CD4-positive, alpha-beta T cell (primary cell): ENCODE measurements at regions not wholly inside any gene's neighbourhood (a gene's known extent, or its start where the extent isn't known, plus 50 kb on each side); places are given as distances from the start of the nearest gene placed in this dataset.

Experiments
- ATAC-seq: fragments of 200-7000 bp; cut with Tn5 transposase; one replicate; pipeline ENCODE4 v1.10.0; 2022; ENCODE audit warnings: mild to moderate bottlenecking; ENCODE audit not compliant: poor library complexity
- CTCF ChIA-PET: fragments of 350-600 bp; sonication (Branson Sonifier 250); formaldehyde crosslinking; loops from one replicate; lab custom pipeline; 2021; ENCODE audit warnings: antibody characterized with exemption, inconsistent platforms; lab: Charles Lee
- POLR2A ChIA-PET: fragments of 350-600 bp; sonication (Branson Sonifier 250); formaldehyde crosslinking; loops from one replicate; lab custom pipeline; 2021; ENCODE audit warnings: antibody characterized with exemption, inconsistent platforms; lab: Charles Lee
- DNase-seq, 14 experiments: peaks; one replicate each; pipeline ENCODE4 v3.0.0-alpha.2; 2013 to 2020; ENCODE audit warnings: mixed read lengths in 2 of 14
- H3K27ac ChIP-seq, 2 donors: one replicate each; pipeline versions ENCODE4 v1.5.1 to v1.7.0; 2013; ENCODE audit warnings: low read length in 2 of 2, low read depth in 1 of 2, mild to moderate bottlenecking in 1 of 2
- H3K27me3 ChIP-seq, 2 experiments: 1 replicate in 1 of 2; 2 replicates in 1 of 2; pipeline versions ENCODE4 v1.6.1 to v1.7.0; 2013; ENCODE audit warnings: low read length in 2 of 2, control low read depth in 1 of 2, mild to moderate bottlenecking in 1 of 2, moderate library complexity in 1 of 2; ENCODE audit not compliant: insufficient read depth in 2 of 2, control insufficient read depth in 1 of 2
- H3K36me3 ChIP-seq: one replicate; pipeline ENCODE4 v1.6.1; 2013; ENCODE audit warnings: low read length, control low read depth; ENCODE audit not compliant: insufficient read depth
- H3K4me1 ChIP-seq: one replicate; pipeline ENCODE4 v1.6.1; 2013; ENCODE audit warnings: low read length, control low read depth; ENCODE audit not compliant: insufficient read depth
- H3K4me3 ChIP-seq: one replicate; pipeline ENCODE4 v1.5.1; 2013; ENCODE audit warnings: mild to moderate bottlenecking, low read length, moderate library complexity
- H3K9me3 ChIP-seq, 2 experiments: 1 replicate in 1 of 2; 2 replicates in 1 of 2; pipeline versions ENCODE4 v1.6.1 to v1.7.0; 2013; ENCODE audit warnings: low read length in 2 of 2, mild to moderate bottlenecking in 2 of 2, control low read depth in 1 of 2, moderate library complexity in 1 of 2; ENCODE audit not compliant: control insufficient read depth in 1 of 2, insufficient read depth in 1 of 2
- H3K27ac Mint-ChIP-seq: one replicate; pipeline ENCODE4 v1.8.0; 2020; ENCODE audit warnings: mixed read lengths
- H3K27me3 Mint-ChIP-seq: one replicate; pipeline ENCODE4 v1.8.0; 2021; ENCODE audit warnings: mixed read lengths
- H3K36me3 Mint-ChIP-seq: one replicate; pipeline ENCODE4 v1.8.0; 2021; ENCODE audit warnings: low read depth, mixed read lengths
- H3K4me1 Mint-ChIP-seq: one replicate; pipeline ENCODE4 v1.8.0; 2021; ENCODE audit warnings: low read depth, mixed read lengths
- H3K4me3 Mint-ChIP-seq: one replicate; pipeline ENCODE4 v1.8.0; 2020; ENCODE audit warnings: mild to moderate bottlenecking, mixed read lengths
- H3K9me3 Mint-ChIP-seq: one replicate; pipeline ENCODE4 v1.8.0; 2020; ENCODE audit warnings: mixed read lengths
- CTCF ChIP-seq: fragments of 200-600 bp; IDR thresholded peaks from one replicate; pipeline ENCODE4 v1.8.0; 2022; ENCODE audit warnings: antibody characterized with exemption, mild to moderate bottlenecking
- intact Hi-C, 2 experiments: fragments of 100-400 bp; cut with DNase I in 1 of 2; cut with micrococcal nuclease in 1 of 2; formaldehyde crosslinking; loops; one replicate each; pipeline versions ENCODE4 v1.15.1 to v1.9.0; 2023 to 2025; cut with DNase I, micrococcal nuclease

- no peaks in the 10 kb centered on the region for H3K36me3 Mint-ChIP-seq
- ChIA-PET POLR2A (no interaction called here), CTCF (no interaction called here)
- H3K27me3 Mint-ChIP-seq: no peaks in the 10 kb centered on the region
- Histone ChIP-seq H3K27ac (no peak overlapping the region), H3K27me3 (no peaks in the 10 kb centered on the region), H3K4me3 (no peak overlapping the region), H3K4me1 (no peaks in the 10 kb centered on the region), H3K36me3 (no peaks in the 10 kb centered on the region), H3K9me3 (peaks cover 0 to 9% of the 10 kb centered on the region in 2 experiments)
- no peak overlapping the region for H3K4me3 Mint-ChIP-seq
- intact Hi-C loops: no loop called here
- no peak overlapping the region for H3K27ac Mint-ChIP-seq
- DNase-seq (no peak), ATAC-seq (no peak)
- no peak for TF ChIP-seq CTCF
- H3K4me1 Mint-ChIP-seq: no peaks in the 10 kb centered on the region
- no peaks in the 10 kb centered on the region for H3K9me3 Mint-ChIP-seq
These were observed 692.7 kb downstream of the UQCRFS1 start for GRCh38 chr19:28519952-28520861.

GRCh38 chr19:28519218-28519779 lies 693.7 kb downstream of the UQCRFS1 start:
- H3K9me3 Mint-ChIP-seq: no peaks in the 10 kb centered on the region
- H3K27me3 Mint-ChIP-seq: no peaks in the 10 kb centered on the region
- no peak overlapping the region for H3K27ac Mint-ChIP-seq
- ATAC-seq (no peak), DNase-seq (no peak)
- H3K4me3 Mint-ChIP-seq: no peak overlapping the region
- no peaks in the 10 kb centered on the region for H3K36me3 Mint-ChIP-seq
- Histone ChIP-seq H3K36me3 (no peaks in the 10 kb centered on the region), H3K4me1 (no peaks in the 10 kb centered on the region), H3K27me3 (no peaks in the 10 kb centered on the region), H3K27ac (no peak overlapping the region), H3K9me3 (peaks cover 0 to 9% of the 10 kb centered on the region in 2 experiments), H3K4me3 (no peak overlapping the region)
- TF ChIP-seq CTCF: no peak
- intact Hi-C loops: no loop called here
- ChIA-PET CTCF (no interaction called here), POLR2A (no interaction called here)
- H3K4me1 Mint-ChIP-seq: no peaks in the 10 kb centered on the region

- Mint-ChIP-seq H3K27me3 (peaks cover 2% of the 10 kb centered on the region), H3K4me1 (no peaks in the 10 kb centered on the region), H3K36me3 (no peaks in the 10 kb centered on the region), H3K27ac (no peak overlapping the region), H3K4me3 (no peak overlapping the region), H3K9me3 (no peaks in the 10 kb centered on the region)
- intact Hi-C loops: no loop called here
- Histone ChIP-seq H3K9me3 (peaks cover 0 to 6% of the 10 kb centered on the region in 2 experiments), H3K36me3 (no peaks in the 10 kb centered on the region), H3K4me3 (no peak overlapping the region), H3K4me1 (no peaks in the 10 kb centered on the region), H3K27me3 (no peaks in the 10 kb centered on the region), H3K27ac (no peak overlapping the region)
- DNase-seq (no peak), ATAC-seq (no peak)
- CTCF ChIA-PET: no interaction called here
- TF ChIP-seq CTCF: no peak
- POLR2A ChIA-PET: no interaction called here
These were observed 696.5 kb downstream of the UQCRFS1 start for GRCh38 chr19:28516415-28516872.
